ENCODE measurements at regions not wholly inside any gene's neighbourhood (a gene's known extent, or its start where the extent isn't known, plus 50 kb on each side); places are given as distances from the start of the nearest gene placed in this dataset.

DNA sequence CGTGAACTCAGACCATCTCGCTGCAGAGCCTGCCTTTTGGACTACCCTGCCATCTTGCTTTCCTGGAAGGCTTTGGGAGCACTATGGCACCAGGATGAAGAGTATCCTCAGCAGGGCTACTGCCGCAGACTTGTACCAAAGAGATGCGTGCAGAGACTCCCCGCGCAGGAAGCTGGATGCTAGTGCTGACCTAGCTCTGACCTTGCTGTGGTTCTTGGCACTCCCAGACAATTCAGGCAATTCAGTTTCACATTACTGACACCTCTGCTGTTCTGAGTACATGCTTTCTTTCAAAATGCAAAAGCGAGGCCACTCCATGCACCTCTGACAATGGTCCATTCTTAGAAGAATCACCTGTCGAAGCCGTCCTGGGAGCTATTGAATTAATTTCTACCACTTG lies 251.5 kb upstream of the MEX3C start:
- peaks cover under 1 to 4% of the 10 kb centered on the region in 2 donors for H3K27me3 Mint-ChIP-seq
- Histone ChIP-seq H3K4me1 (ENCODE audit: insufficient read depth, low read length) (no peaks in the 10 kb centered on the region), H3K27ac (ENCODE audit: low read depth, low read length) (no peak overlapping the region), H3K27me3 (ENCODE audit: insufficient read depth, low read length, poor library complexity, severe bottlenecking) (no peaks in the 10 kb centered on the region), H3K9me3 (ENCODE audit: low read length) (no peaks in the 10 kb centered on the region), H3K36me3 (ENCODE audit: insufficient read depth, low read length) (no peaks in the 10 kb centered on the region), H3K4me3 (ENCODE audit: low read length) (no peak overlapping the region)
- no peak for DNase-seq
- H3K4me3 Mint-ChIP-seq: no peak overlapping the region
- no peaks in the 10 kb centered on the region for H3K36me3 Mint-ChIP-seq
- peaks cover 0 to 2% (median 0%) of the 10 kb centered on the region in 5 donors for H3K9me3 Mint-ChIP-seq
- H3K27ac Mint-ChIP-seq: no peak overlapping the region
- no peaks in the 10 kb centered on the region for H3K4me1 Mint-ChIP-seq
- ChIA-PET POLR2A (no interaction called here), CTCF (interaction anchor here (1.7 kb wide), 1 partner anchor 16 kb away, joined by 3 read pairs; no protein-coding TSS in a partner anchor)

DNA sequence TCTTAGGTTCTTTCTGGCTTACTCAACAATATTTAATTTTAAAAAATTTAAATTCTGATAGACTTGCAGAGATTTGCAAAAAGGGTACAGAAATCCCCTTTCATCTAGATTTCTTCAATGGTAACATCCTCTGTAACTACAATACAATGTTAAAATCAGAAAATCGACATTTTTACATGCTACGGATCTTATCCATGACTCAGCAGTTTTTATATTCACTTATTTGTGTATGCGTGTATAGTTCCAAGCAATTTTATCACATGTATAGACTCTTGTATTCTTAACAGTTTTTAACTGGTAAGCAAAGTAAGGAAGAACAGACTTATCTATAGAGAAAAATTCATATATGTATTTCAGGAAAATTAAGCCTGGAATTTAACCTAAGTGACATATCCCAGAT lies 256.1 kb upstream of the MEX3C start:
- no peaks in the 10 kb centered on the region for H3K27me3 ChIP-seq (ENCODE audit: insufficient read depth, low read length, poor library complexity, severe bottlenecking)
- Mint-ChIP-seq H3K4me1 (no peaks in the 10 kb centered on the region), H3K36me3 (no peaks in the 10 kb centered on the region), H3K27ac (no peak overlapping the region), H3K4me3 (no peak overlapping the region), H3K27me3 (peaks cover 3 to 15% of the 10 kb centered on the region in 2 donors), H3K9me3 (no peaks in the 10 kb centered on the region)
- no peaks in the 10 kb centered on the region for H3K4me1 ChIP-seq (ENCODE audit: insufficient read depth, low read length)
- H3K9me3 ChIP-seq (ENCODE audit: low read length): no peaks in the 10 kb centered on the region
- DNase-seq: no peak
- no peak overlapping the region for H3K27ac ChIP-seq (ENCODE audit: low read depth, low read length)
- no peak overlapping the region for H3K4me3 ChIP-seq (ENCODE audit: low read length)
- ChIA-PET CTCF (no interaction called here), POLR2A (no interaction called here)
- H3K36me3 ChIP-seq (ENCODE audit: insufficient read depth, low read length): no peaks in the 10 kb centered on the region

DNA sequence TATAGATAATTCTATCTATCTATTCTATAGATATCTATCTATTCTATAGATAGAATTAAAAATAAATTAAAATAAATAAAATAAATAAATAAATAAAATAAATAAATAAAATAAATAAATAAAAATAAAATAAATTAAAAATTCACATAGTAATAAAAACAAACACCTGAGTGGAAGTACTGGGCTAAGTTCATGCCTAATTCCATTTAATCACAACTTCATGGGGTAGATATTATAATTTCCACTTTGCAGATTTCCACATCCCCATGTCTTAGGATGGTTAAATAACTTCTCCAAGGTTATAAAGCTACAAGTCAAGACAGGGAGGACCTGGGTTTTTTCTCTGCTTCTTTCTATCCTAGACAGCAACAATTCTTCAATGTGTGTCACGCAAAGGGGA lies 261.4 kb upstream of the MEX3C start:
- DNase-seq: no peak
- CTCF ChIA-PET: no interaction called here
- Histone ChIP-seq H3K4me1 (ENCODE audit: insufficient read depth, low read length) (no peaks in the 10 kb centered on the region), H3K27ac (ENCODE audit: low read depth, low read length) (no peak overlapping the region), H3K9me3 (ENCODE audit: low read length) (no peaks in the 10 kb centered on the region), H3K36me3 (ENCODE audit: insufficient read depth, low read length) (no peaks in the 10 kb centered on the region), H3K27me3 (ENCODE audit: insufficient read depth, low read length, poor library complexity, severe bottlenecking) (no peaks in the 10 kb centered on the region), H3K4me3 (ENCODE audit: low read length) (no peak overlapping the region)
- POLR2A ChIA-PET: no interaction called here
- no peak overlapping the region for H3K27ac Mint-ChIP-seq
- no peaks in the 10 kb centered on the region for H3K9me3 Mint-ChIP-seq
- no peaks in the 10 kb centered on the region for H3K36me3 Mint-ChIP-seq
- H3K4me3 Mint-ChIP-seq: no peak overlapping the region
- peaks cover 2 to 19% of the 10 kb centered on the region in 2 donors for H3K27me3 Mint-ChIP-seq
- no peaks in the 10 kb centered on the region for H3K4me1 Mint-ChIP-seq

DNA sequence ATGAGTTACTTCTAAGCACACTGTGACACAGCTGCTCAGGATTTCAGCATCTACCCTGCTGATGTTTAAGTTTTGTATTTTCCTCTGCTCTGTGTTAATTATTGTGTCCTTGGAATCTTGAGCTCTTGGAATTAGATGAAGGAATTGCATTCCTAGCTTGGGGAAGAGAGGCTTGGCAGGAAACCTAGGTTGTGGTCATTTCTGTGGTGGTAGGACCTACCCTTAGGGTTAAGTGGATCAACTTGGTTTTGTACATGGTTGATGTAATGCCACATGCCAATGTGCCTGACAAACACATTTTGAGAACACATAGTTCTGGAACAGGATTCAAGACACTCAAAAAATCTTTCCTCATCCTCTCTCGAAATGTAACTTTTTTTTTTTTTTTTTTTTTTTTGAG lies 264.5 kb upstream of the MEX3C start:
- H3K27me3 Mint-ChIP-seq: peaks cover 2 to 12% of the 10 kb centered on the region in 2 donors
- CTCF ChIA-PET: no interaction called here
- no peak overlapping the region for H3K27ac Mint-ChIP-seq
- H3K36me3 Mint-ChIP-seq: no peaks in the 10 kb centered on the region
- POLR2A ChIA-PET: no interaction called here
- Histone ChIP-seq H3K36me3 (ENCODE audit: insufficient read depth, low read length) (no peaks in the 10 kb centered on the region), H3K27me3 (ENCODE audit: insufficient read depth, low read length, poor library complexity, severe bottlenecking) (no peaks in the 10 kb centered on the region), H3K9me3 (ENCODE audit: low read length) (no peaks in the 10 kb centered on the region), H3K27ac (ENCODE audit: low read depth, low read length) (no peak overlapping the region), H3K4me1 (ENCODE audit: insufficient read depth, low read length) (no peaks in the 10 kb centered on the region), H3K4me3 (ENCODE audit: low read length) (no peak overlapping the region)
- no peaks in the 10 kb centered on the region for H3K9me3 Mint-ChIP-seq
- DNase-seq: no peak
- H3K4me1 Mint-ChIP-seq: no peaks in the 10 kb centered on the region
- no peak overlapping the region for H3K4me3 Mint-ChIP-seq

DNA sequence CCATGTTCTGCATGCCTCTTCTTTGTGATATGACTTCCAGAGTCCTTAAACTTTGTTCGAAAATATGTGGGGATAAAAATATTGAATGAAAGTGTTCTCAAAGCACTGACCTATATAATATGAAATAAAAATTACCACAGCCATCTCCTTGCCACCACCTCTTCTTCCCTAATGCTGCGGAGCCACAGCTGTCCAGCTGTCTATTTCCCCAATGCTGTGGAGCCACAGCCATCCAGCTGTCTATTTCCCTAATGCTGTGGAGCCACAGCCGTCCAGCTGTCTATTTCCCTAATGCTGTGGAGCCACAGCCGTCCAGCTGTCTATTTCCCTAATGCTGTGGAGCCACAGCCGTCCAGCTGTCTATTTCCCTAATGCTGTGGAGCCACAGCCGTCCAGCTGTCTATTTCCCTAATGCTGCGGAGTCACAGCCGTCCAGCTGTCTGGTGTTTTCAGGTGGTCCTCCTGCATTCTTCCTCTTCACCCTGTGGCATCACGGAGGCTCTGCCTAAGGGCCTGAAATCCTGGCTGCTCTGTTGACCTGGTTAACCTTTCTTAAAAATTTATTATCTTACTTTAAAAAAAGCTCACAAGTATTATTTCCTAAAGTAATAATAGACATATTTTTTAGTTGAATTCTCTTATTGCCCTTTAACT lies 266.1 kb upstream of the MEX3C start:
- Mint-ChIP-seq H3K4me1 (no peaks in the 10 kb centered on the region), H3K27ac (no peak overlapping the region), H3K4me3 (no peak overlapping the region), H3K9me3 (no peaks in the 10 kb centered on the region), H3K36me3 (no peaks in the 10 kb centered on the region), H3K27me3 (peaks cover 2 to 8% of the 10 kb centered on the region in 2 donors)
- no peak overlapping the region for H3K4me3 ChIP-seq (ENCODE audit: low read length)
- H3K36me3 ChIP-seq (ENCODE audit: insufficient read depth, low read length): no peaks in the 10 kb centered on the region
- no peak for DNase-seq
- H3K27ac ChIP-seq (ENCODE audit: low read depth, low read length): no peak overlapping the region
- no peaks in the 10 kb centered on the region for H3K4me1 ChIP-seq (ENCODE audit: insufficient read depth, low read length)
- no peaks in the 10 kb centered on the region for H3K9me3 ChIP-seq (ENCODE audit: low read length)
- POLR2A ChIA-PET: no interaction called here
- CTCF ChIA-PET: no interaction called here
- no peaks in the 10 kb centered on the region for H3K27me3 ChIP-seq (ENCODE audit: insufficient read depth, low read length, poor library complexity, severe bottlenecking)

DNA sequence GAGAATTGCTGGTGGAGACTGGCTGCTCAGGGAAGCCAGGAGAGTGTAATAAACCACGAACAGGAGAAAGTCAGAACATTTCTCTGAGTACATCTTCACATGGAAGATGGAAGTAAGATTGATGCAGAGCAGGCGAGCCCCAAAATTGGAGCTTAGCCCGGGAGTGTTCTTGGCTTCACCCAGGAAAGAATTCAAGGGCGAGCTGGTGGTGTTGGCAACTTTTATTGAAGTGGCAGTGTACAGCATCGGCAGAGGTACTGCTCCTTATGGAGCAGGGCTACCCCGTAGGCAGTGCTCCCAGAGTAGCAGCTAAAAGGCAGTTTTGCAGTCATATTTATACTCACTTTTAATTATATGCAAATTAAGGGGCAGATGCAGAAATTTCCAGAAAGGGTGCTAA lies 281.4 kb upstream of the MEX3C start:
- Mint-ChIP-seq H3K36me3 (no peaks in the 10 kb centered on the region), H3K9me3 (peaks cover 0 to 3% (median 0%) of the 10 kb centered on the region in 5 donors), H3K4me3 (no peak overlapping the region), H3K27ac (no peak overlapping the region), H3K4me1 (no peaks in the 10 kb centered on the region), H3K27me3 (peaks cover 0 to 3% of the 10 kb centered on the region in 2 donors)
- no peaks in the 10 kb centered on the region for H3K36me3 ChIP-seq (ENCODE audit: insufficient read depth, low read length)
- ChIA-PET CTCF (interaction anchor here (1.6 kb wide), 1 partner anchor 10 kb away, joined by 5 read pairs; no protein-coding TSS in a partner anchor), POLR2A (no interaction called here)
- H3K27ac ChIP-seq (ENCODE audit: low read depth, low read length): no peak overlapping the region
- no peak overlapping the region for H3K4me3 ChIP-seq (ENCODE audit: low read length)
- no peaks in the 10 kb centered on the region for H3K4me1 ChIP-seq (ENCODE audit: insufficient read depth, low read length)
- H3K27me3 ChIP-seq (ENCODE audit: insufficient read depth, low read length, poor library complexity, severe bottlenecking): no peaks in the 10 kb centered on the region
- no peak for DNase-seq
- no peaks in the 10 kb centered on the region for H3K9me3 ChIP-seq (ENCODE audit: low read length)

DNA sequence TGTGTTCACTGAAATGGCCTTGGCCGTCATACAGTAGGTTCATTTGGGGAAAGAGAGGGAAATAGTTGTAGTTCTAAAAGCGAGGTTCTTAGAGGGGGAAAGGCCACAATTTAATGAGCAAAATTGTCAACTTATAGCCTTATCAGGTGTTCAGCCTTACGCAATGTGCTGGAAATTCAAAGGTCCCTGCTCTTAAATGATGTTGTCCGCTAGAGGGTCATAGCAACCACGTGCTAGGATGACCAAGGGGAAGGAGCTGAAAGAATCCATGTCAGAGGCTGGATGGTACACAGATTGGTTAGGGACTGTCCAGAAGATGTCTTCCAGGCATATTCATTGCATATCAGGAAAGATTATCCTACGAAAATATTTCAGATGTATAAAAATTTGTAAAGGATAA lies 282.3 kb upstream of the MEX3C start:
- Histone ChIP-seq H3K4me3 (ENCODE audit: low read length) (no peak overlapping the region), H3K27ac (ENCODE audit: low read depth, low read length) (no peak overlapping the region), H3K27me3 (ENCODE audit: insufficient read depth, low read length, poor library complexity, severe bottlenecking) (no peaks in the 10 kb centered on the region), H3K9me3 (ENCODE audit: low read length) (no peaks in the 10 kb centered on the region), H3K36me3 (ENCODE audit: insufficient read depth, low read length) (no peaks in the 10 kb centered on the region), H3K4me1 (ENCODE audit: insufficient read depth, low read length) (no peaks in the 10 kb centered on the region)
- H3K27me3 Mint-ChIP-seq: peaks cover 0 to 3% of the 10 kb centered on the region in 2 donors
- DNase-seq: no peak
- H3K4me3 Mint-ChIP-seq: no peak overlapping the region
- no peaks in the 10 kb centered on the region for H3K36me3 Mint-ChIP-seq
- H3K9me3 Mint-ChIP-seq: peaks cover 0 to 2% (median 0%) of the 10 kb centered on the region in 5 donors
- no peak overlapping the region for H3K27ac Mint-ChIP-seq
- no peaks in the 10 kb centered on the region for H3K4me1 Mint-ChIP-seq
- ChIA-PET CTCF (interaction anchor here (1.6 kb wide), 1 partner anchor 9 kb away, joined by 5 read pairs; no protein-coding TSS in a partner anchor), POLR2A (no interaction called here)

DNA sequence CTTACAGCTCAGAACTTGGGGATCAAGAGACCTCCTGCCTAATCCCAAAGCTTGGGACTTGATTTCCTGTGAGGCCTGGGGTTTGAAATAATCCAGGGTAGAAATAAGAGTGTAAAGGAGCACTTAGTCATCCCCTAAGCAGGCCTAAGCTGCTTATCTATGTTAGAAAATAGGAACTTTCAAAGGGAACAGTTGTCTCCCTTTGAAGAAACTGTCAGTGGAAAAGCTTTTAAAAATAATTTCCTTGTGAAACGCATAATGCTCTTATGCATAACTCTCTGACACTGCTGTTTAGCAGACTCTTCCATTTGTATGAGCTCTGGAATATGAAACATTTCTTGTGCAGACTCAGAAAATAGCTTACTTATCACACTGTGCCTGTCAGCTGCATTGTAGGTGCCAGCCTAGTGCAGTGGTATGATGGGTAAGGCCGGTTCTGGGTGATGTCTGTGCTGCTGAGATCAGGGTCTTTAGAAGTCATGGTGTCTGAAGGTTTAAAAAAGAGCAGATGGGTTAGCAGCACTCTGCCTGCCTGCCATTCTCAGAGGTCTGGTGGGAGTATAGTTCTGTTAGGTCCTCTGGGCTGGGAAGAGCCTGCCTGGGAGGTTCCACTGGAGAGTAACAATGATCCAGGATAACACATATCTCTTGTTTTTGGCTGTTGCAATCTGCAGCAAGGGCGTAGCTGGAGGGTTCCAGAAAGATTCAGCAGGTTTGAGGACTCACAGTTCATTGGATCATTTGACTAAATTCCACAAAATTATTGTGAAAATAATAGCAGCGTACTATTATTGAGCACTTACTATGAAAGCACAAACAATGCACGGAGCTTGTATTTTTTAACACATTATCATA lies 283.2 kb upstream of the MEX3C start:
- ChIA-PET CTCF (interaction anchor here (1.6 kb wide), 1 partner anchor 8 kb away, joined by 5 read pairs; no protein-coding TSS in a partner anchor), POLR2A (no interaction called here)
- DNase-seq: no peak
- no peak overlapping the region for H3K4me3 Mint-ChIP-seq
- H3K36me3 ChIP-seq (ENCODE audit: insufficient read depth, low read length): no peaks in the 10 kb centered on the region
- no peak overlapping the region for H3K27ac Mint-ChIP-seq
- no peak overlapping the region for H3K4me3 ChIP-seq (ENCODE audit: low read length)
- H3K27me3 Mint-ChIP-seq: peaks cover 0 to 2% of the 10 kb centered on the region in 2 donors
- H3K27ac ChIP-seq (ENCODE audit: low read depth, low read length): no peak overlapping the region
- no peaks in the 10 kb centered on the region for H3K9me3 ChIP-seq (ENCODE audit: low read length)
- no peaks in the 10 kb centered on the region for H3K36me3 Mint-ChIP-seq
- peaks cover 0 to 2% (median 0%) of the 10 kb centered on the region in 5 donors for H3K9me3 Mint-ChIP-seq
- H3K27me3 ChIP-seq (ENCODE audit: insufficient read depth, low read length, poor library complexity, severe bottlenecking): no peaks in the 10 kb centered on the region
- H3K4me1 ChIP-seq (ENCODE audit: insufficient read depth, low read length): no peaks in the 10 kb centered on the region
- no peaks in the 10 kb centered on the region for H3K4me1 Mint-ChIP-seq
